H1 (cell line): ENCODE measurements at regions not wholly inside any gene's neighbourhood (a gene's known extent, or its start where the extent isn't known, plus 50 kb on each side); places are given as distances from the start of the nearest gene placed in this dataset.

ENCODE experiments used
- EP300 ChIP-seq, 2 experiments: IDR thresholded peaks; 1 replicate in 1 of 2; 2 replicates in 1 of 2; pipeline ENCODE4 v1.6.1; 2011 to 2012; ENCODE audit warnings: low read depth in 2 of 2, low read length in 2 of 2, mild to moderate bottlenecking in 2 of 2, borderline replicate concordance in 1 of 2, inconsistent platforms in 1 of 2, moderate library complexity in 1 of 2
- RBBP5 ChIP-seq: IDR thresholded peaks from 2 replicates; pipeline ENCODE4 v1.7.1; 2012; ENCODE audit warnings: low read depth, mild to moderate bottlenecking, inconsistent platforms, low read length, moderate library complexity, borderline replicate concordance
- TAF7 ChIP-seq: optimal IDR thresholded peaks from 2 replicates; pipeline ENCODE3; 2011; ENCODE audit warnings: low read depth, mild to moderate bottlenecking, inconsistent platforms, low read length, moderate library complexity, borderline replicate concordance

DNA sequence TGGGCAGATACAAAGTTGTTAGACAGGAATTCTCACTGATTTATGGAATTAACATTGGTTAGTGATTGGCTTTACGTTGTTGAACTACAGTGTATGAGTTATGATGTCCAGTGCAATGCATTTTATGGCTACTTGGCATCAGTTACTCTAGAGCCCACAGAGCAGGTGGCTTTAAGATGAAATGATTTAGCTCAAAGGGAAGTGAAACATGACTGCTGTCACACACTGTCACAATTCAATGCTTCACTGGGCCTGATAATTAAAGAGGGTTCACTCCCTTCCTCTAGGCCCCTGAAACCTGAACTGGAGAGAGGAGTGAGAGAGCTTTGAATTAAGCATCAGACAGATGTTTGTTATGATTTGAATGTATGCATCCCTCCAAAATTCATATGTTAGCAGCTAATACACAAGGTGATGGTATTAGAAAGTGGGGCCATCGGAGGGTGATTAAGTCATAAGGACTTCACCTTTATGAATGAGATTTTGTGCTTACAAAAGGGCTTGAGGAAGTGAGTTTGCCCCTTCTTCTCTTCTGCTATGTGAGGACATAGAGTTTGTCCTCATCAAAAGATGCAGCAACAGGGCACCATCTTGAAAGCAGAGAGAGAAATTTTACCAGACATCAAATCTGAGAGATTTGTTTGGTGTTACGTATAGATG is 175.8 kb upstream of the GRIN2B start (continued):
- no peak for TF ChIP-seq EP300 (IDR thresholded peaks at IDR 0.05; ENCODE audit: borderline replicate concordance in 1 of 2, low read depth in 2 of 2, low read length in 2 of 2)
- TF ChIP-seq TAF7: no peak
- no peak for TF ChIP-seq RBBP5
